ENCODE measurements at regions not wholly inside any gene's neighbourhood (a gene's known extent, or its start where the extent isn't known, plus 50 kb on each side); places are given as distances from the start of the nearest gene placed in this dataset.

DNA sequence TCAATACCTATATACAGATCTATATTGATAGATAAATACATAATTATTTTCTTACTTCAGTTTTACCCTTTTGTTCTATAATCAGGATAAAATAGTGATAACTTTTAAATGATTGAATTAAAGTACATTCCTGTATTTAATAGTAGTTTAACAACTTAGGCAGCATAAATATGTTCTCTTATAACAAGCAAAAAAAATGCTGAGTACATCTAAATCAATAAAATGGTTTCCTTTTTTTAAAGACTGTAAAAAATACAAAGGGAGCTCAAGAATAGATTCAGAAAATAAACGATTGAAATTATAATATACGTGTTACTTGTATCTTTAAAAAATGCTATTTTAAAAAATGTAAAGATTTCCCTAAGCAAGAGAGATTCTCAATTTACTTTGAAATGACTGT, 393.7 kb upstream of the TMEM132C start:
- Histone ChIP-seq H3K36me3 (no peaks in the 10 kb centered on the region), H3K4me1 (replicated peaks) (no peaks in the 10 kb centered on the region), H3K27ac (no peak overlapping the region), H3K4me3 (no peak overlapping the region), H3K27me3 (replicated peaks; ENCODE audit: insufficient read depth) (no peaks in the 10 kb centered on the region), H3K9me3 (no peaks in the 10 kb centered on the region)
- WGBS: 86% methylated on average over 2 of the region's 2 CpGs
- no peak for DNase-seq (ENCODE audit: low spot score)
- intact Hi-C loops (cut with DNase I): no loop called here
- TF ChIP-seq, protein P1, sequence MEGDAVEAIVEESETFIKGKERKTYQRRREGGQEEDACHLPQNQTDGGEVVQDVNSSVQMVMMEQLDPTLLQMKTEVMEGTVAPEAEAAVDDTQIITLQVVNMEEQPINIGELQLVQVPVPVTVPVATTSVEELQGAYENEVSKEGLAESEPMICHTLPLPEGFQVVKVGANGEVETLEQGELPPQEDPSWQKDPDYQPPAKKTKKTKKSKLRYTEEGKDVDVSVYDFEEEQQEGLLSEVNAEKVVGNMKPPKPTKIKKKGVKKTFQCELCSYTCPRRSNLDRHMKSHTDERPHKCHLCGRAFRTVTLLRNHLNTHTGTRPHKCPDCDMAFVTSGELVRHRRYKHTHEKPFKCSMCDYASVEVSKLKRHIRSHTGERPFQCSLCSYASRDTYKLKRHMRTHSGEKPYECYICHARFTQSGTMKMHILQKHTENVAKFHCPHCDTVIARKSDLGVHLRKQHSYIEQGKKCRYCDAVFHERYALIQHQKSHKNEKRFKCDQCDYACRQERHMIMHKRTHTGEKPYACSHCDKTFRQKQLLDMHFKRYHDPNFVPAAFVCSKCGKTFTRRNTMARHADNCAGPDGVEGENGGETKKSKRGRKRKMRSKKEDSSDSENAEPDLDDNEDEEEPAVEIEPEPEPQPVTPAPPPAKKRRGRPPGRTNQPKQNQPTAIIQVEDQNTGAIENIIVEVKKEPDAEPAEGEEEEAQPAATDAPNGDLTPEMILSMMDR (IDR thresholded peaks at IDR 0.05): no peak
- TF ChIP-seq POLR2AphosphoS5 (IDR thresholded peaks at IDR 0.05): no peak
- no peak for TF ChIP-seq POLR2A (IDR thresholded peaks at IDR 0.05)

- WGBS: 79% methylated on average over 3 of the region's 3 CpGs
- H3K4me3 ChIP-seq: no peak overlapping the region
- no peaks in the 10 kb centered on the region for H3K9me3 ChIP-seq
- H3K27me3 ChIP-seq (replicated peaks; ENCODE audit: insufficient read depth): no peaks in the 10 kb centered on the region
- H3K27ac ChIP-seq: no peak overlapping the region
- TF ChIP-seq, protein P1 (IDR thresholded peaks at IDR 0.05): no peak
- TF ChIP-seq POLR2A (IDR thresholded peaks at IDR 0.05): no peak
- no peak for TF ChIP-seq POLR2AphosphoS5 (IDR thresholded peaks at IDR 0.05)
- DNase-seq (ENCODE audit: low spot score): no peak
- H3K36me3 ChIP-seq: no peaks in the 10 kb centered on the region
- intact Hi-C loops (cut with DNase I): no loop called here
- no peaks in the 10 kb centered on the region for H3K4me1 ChIP-seq (replicated peaks)
Measured at GRCh38 chr12:127881371-127882140, 385.4 kb upstream of the TMEM132C start.

DNA sequence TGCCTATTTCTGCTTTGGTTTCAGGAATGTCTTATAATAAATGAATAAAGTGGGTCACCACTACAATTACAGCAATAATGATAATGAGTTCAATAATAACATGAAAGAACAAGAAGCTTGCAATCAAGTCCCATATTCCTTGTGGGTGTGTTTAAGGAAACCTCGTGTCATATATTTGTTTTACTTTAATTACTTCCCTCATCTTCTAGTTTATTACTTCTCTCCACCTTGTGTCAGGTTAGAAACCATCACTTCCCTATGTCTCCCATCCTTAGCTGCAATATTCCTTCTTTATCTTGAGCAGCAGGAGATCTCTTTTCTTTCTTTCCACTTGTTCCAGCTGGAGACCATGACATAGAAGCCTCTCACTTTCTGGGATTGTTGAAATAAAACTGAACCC, 384.0 kb upstream of the TMEM132C start:
- no peak for TF ChIP-seq POLR2A (IDR thresholded peaks at IDR 0.05)
- TF ChIP-seq, protein P1 (IDR thresholded peaks at IDR 0.05): no peak
- H3K4me1 ChIP-seq (replicated peaks): no peaks in the 10 kb centered on the region
- H3K9me3 ChIP-seq: no peaks in the 10 kb centered on the region
- H3K4me3 ChIP-seq: no peak overlapping the region
- no peaks in the 10 kb centered on the region for H3K36me3 ChIP-seq
- WGBS: 34% methylated on average over 1 of the region's 1 CpG
- intact Hi-C loops (cut with DNase I): no loop called here
- no peak overlapping the region for H3K27ac ChIP-seq
- no peaks in the 10 kb centered on the region for H3K27me3 ChIP-seq (replicated peaks; ENCODE audit: insufficient read depth)
- DNase-seq (ENCODE audit: low spot score): no peak

DNA sequence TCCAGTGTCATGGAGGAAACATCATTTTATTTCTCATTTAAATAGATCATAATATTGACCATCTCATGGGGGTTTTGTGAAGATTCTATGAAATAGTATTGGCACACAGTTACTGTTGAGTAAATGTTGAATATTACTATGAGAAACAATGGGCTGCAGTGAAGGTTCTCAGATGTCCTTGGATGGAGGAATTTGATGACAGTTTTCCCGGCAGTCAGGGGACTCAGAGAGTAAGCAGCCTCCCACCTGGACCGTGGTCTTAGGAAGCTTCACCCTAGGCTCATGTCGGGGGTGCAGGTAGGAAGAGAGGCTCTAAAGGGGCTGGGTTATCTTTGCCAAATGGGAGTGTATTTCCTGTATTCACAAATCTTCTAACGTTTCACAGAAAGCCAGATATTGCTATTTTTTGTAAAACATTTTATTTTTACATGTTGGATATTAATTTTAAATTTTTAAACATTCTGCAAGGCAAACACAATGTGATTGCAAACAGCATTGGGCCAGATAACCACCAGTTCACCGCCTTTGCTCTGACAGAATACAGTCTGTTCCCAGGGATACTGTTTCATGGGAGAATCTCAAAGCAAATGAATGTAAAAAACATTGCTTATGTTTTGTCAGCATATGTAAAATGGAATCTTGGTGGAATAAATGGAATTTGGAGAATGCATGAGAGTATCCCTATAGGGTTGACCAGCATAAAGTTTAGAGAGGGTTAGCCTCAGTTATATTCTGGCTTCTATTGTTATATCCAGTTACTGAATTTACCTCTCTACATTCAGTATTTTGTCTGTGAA, 380.8 kb upstream of the TMEM132C start:
- H3K36me3 ChIP-seq: no peaks in the 10 kb centered on the region
- intact Hi-C loops (cut with DNase I): no loop called here
- no peaks in the 10 kb centered on the region for H3K9me3 ChIP-seq
- 60% methylated on average over 5 of the region's 5 CpGs for WGBS
- H3K27ac ChIP-seq: no peak overlapping the region
- TF ChIP-seq POLR2A (IDR thresholded peaks at IDR 0.05): no peak
- TF ChIP-seq, protein P1 (IDR thresholded peaks at IDR 0.05): no peak
- H3K4me3 ChIP-seq: no peak overlapping the region
- no peak for DNase-seq (ENCODE audit: low spot score)
- H3K27me3 ChIP-seq (replicated peaks; ENCODE audit: insufficient read depth): no peaks in the 10 kb centered on the region
- H3K4me1 ChIP-seq (replicated peaks): no peaks in the 10 kb centered on the region

Data from prostate gland (tissue), 2 donors.